H9 (cell line): ENCODE measurements at regions not wholly inside any gene's neighbourhood (a gene's known extent, or its start where the extent isn't known, plus 50 kb on each side); places are given as distances from the start of the nearest gene placed in this dataset.

Experiments used
- DNase-seq: peaks from one replicate; pipeline ENCODE4 v3.0.0-alpha.2; 2017
- H2AFZ ChIP-seq: one replicate; pipeline ENCODE4 v1.6.1; 2013; ENCODE audit warnings: mild to moderate bottlenecking, low read length, control low read depth, moderate library complexity
- H2AK5ac ChIP-seq: 2 replicates; pipeline ENCODE4 v1.6.1; 2013; ENCODE audit warnings: low read length, control low read depth, mixed read lengths; ENCODE audit not compliant: insufficient read length
- H2BK120ac ChIP-seq: one replicate; pipeline ENCODE4 v1.6.1; 2013; ENCODE audit warnings: low read depth, mild to moderate bottlenecking, low read length, control low read depth, inconsistent platforms; ENCODE audit not compliant: poor library complexity, severe bottlenecking
- H2BK12ac ChIP-seq: 2 replicates; pipeline ENCODE4 v1.6.1; 2013; ENCODE audit warnings: low read length, control low read depth, mixed read lengths, low read depth; ENCODE audit not compliant: insufficient read length
- H2BK15ac ChIP-seq: 2 replicates; pipeline ENCODE4 v1.6.1; 2013; ENCODE audit warnings: low read depth, low read length, control low read depth
- H2BK20ac ChIP-seq: one replicate; pipeline ENCODE4 v1.6.1; 2013; ENCODE audit warnings: low read depth, mild to moderate bottlenecking, low read length, control low read depth, inconsistent platforms; ENCODE audit not compliant: poor library complexity, severe bottlenecking
- H2BK5ac ChIP-seq: 2 replicates; pipeline ENCODE4 v1.6.1; 2013; ENCODE audit warnings: low read length, control low read depth, mixed read lengths; ENCODE audit not compliant: insufficient read length
- H3K14ac ChIP-seq: 2 replicates; pipeline ENCODE4 v1.6.1; 2013; ENCODE audit warnings: low read length, control low read depth; ENCODE audit not compliant: insufficient read depth
- H3K18ac ChIP-seq: 2 replicates; pipeline ENCODE4 v1.6.1; 2013; ENCODE audit warnings: low read depth, mild to moderate bottlenecking, mixed read lengths, low read length, control low read depth; ENCODE audit not compliant: insufficient read length
- H3K23ac ChIP-seq: 2 replicates; pipeline ENCODE4 v1.6.1; 2013; ENCODE audit warnings: low read length, control low read depth, mixed read lengths, low read depth; ENCODE audit not compliant: insufficient read length
- H3K23me2 ChIP-seq: 2 replicates; pipeline ENCODE4 v1.6.1; 2013; ENCODE audit warnings: low read depth, mild to moderate bottlenecking, mixed read lengths, low read length, control low read depth; ENCODE audit not compliant: insufficient read length, poor library complexity, severe bottlenecking
- H3K27ac ChIP-seq: 2 replicates; pipeline ENCODE4 v1.5.1; 2013; ENCODE audit warnings: low read length, control low read depth, mixed read lengths, low read depth; ENCODE audit not compliant: insufficient read length
- H3K27me3 ChIP-seq: 2 replicates; pipeline ENCODE4 v1.6.1; 2013; ENCODE audit warnings: low read length, control low read depth, inconsistent platforms; ENCODE audit not compliant: insufficient read depth
- H3K4ac ChIP-seq: 2 replicates; pipeline ENCODE4 v1.6.1; 2013; ENCODE audit warnings: low read depth, mild to moderate bottlenecking, control low read depth, inconsistent platforms, low read length, moderate library complexity
- H3K4me1 ChIP-seq: 2 replicates; pipeline ENCODE4 v1.6.1; 2013; ENCODE audit warnings: low read length, control low read depth, inconsistent platforms; ENCODE audit not compliant: insufficient read depth
- H3K4me2 ChIP-seq: 2 replicates; pipeline ENCODE4 v1.6.1; 2013; ENCODE audit warnings: low read length, control low read depth, mixed read lengths; ENCODE audit not compliant: insufficient read length, insufficient read depth
- H3K56ac ChIP-seq: 2 replicates; pipeline ENCODE4 v1.6.1; 2013; ENCODE audit warnings: low read depth, mild to moderate bottlenecking, mixed read lengths, low read length, control low read depth; ENCODE audit not compliant: insufficient read length
- H3K79me1 ChIP-seq: 2 replicates; pipeline ENCODE4 v1.6.1; 2013; ENCODE audit warnings: low read depth, mild to moderate bottlenecking, moderate library complexity, low read length, control low read depth, inconsistent platforms; ENCODE audit not compliant: insufficient read depth, poor library complexity, severe bottlenecking
- H3K79me2 ChIP-seq: 2 replicates; pipeline ENCODE4 v1.6.1; 2013; ENCODE audit warnings: low read length, control low read depth, inconsistent platforms; ENCODE audit not compliant: insufficient read depth
- H3K9ac ChIP-seq: 2 replicates; pipeline ENCODE4 v1.6.1; 2013; ENCODE audit warnings: low read length, control low read depth, mixed read lengths; ENCODE audit not compliant: insufficient read length; ENCODE audit errors: extremely low read depth
- H3K9me3 ChIP-seq: one replicate; pipeline ENCODE4 v1.6.1; 2013; ENCODE audit warnings: low read depth, low read length, inconsistent platforms; ENCODE audit not compliant: control insufficient read depth
- H3T11ph ChIP-seq: one replicate; pipeline ENCODE4 v1.6.1; 2013; ENCODE audit warnings: mild to moderate bottlenecking, low read length, control low read depth, inconsistent platforms
- H4K20me1 ChIP-seq: one replicate; pipeline ENCODE4 v1.6.1; 2013; ENCODE audit not compliant: control insufficient read depth, insufficient read length, insufficient read depth
- H4K5ac ChIP-seq: 2 replicates; pipeline ENCODE4 v1.6.1; 2013; ENCODE audit warnings: low read depth, mild to moderate bottlenecking, mixed read lengths, low read length, control low read depth; ENCODE audit not compliant: insufficient read length
- H4K8ac ChIP-seq: replicated peaks from 2 replicates; pipeline ENCODE4 v1.6.1; 2013; ENCODE audit warnings: low read length, control low read depth, mixed read lengths, low read depth; ENCODE audit not compliant: insufficient read length
- H4K91ac ChIP-seq: 2 replicates; pipeline ENCODE4 v1.6.1; 2013; ENCODE audit warnings: low read depth, mild to moderate bottlenecking, moderate library complexity, mixed read lengths, low read length, control low read depth; ENCODE audit not compliant: insufficient read length
- H3K27ac Mint-ChIP-seq, 3 experiments: 2 replicates in 2 of 3; 3 replicates in 1 of 3; pipeline ENCODE4 v1.8.0; 2020 to 2021; ENCODE audit warnings: mixed read lengths in 3 of 3, mild to moderate bottlenecking in 1 of 3, moderate library complexity in 1 of 3
- H3K27me3 Mint-ChIP-seq: 2 replicates; pipeline ENCODE4 v1.8.0; 2021; ENCODE audit warnings: low read depth, mild to moderate bottlenecking, moderate library complexity, mixed read lengths
- H3K36me3 Mint-ChIP-seq, 3 experiments: 2 replicates in 2 of 3; 3 replicates in 1 of 3; pipeline ENCODE4 v1.8.0; 2020 to 2021; ENCODE audit warnings: low read depth in 3 of 3, mixed read lengths in 3 of 3; ENCODE audit not compliant: insufficient read depth in 1 of 3
- H3K4me1 Mint-ChIP-seq, 2 experiments: 2 replicates each; pipeline ENCODE4 v1.8.0; 2020; ENCODE audit warnings: mixed read lengths in 2 of 2
- H3K4me3 Mint-ChIP-seq, 2 experiments: 2 replicates in 1 of 2; 3 replicates in 1 of 2; pipeline ENCODE4 v1.8.0; 2020 to 2021; ENCODE audit warnings: mild to moderate bottlenecking in 2 of 2, mixed read lengths in 2 of 2, moderate library complexity in 1 of 2
- H3K9me3 Mint-ChIP-seq, 2 experiments: 2 replicates in 1 of 2; 3 replicates in 1 of 2; pipeline ENCODE4 v1.8.0; 2020; ENCODE audit warnings: mild to moderate bottlenecking in 2 of 2, mixed read lengths in 2 of 2, moderate library complexity in 1 of 2
- CTCF ChIP-seq: fragments of 200-600 bp; sonication (generic); conservative IDR thresholded peaks from 3 replicates; pipeline ENCODE4 v1.8.0; 2021; ENCODE audit warnings: antibody characterized with exemption, mild to moderate bottlenecking
- WGBS: extraction: QIAGEN DNeasy Blood & Tissue Kit; methylation state at CpG from one replicate; pipeline ENCODE4 v1.1.7; 2013; ENCODE audit warnings: missing lambda C conversion rate, low lambda C conversion rate, mixed read lengths; ENCODE audit not compliant: insufficient read length; ENCODE audit errors: extremely low coverage; 5-methylcytosine and 5-hydroxymethylcytosine counted together

GRCh38 chrX:141641138-141641537 lies 51.6 kb downstream of the SPANXA2 start:
- H3K27ac Mint-ChIP-seq = no peak overlapping the region
- Histone ChIP-seq H4K20me1 (no peaks in the 10 kb centered on the region), H3K27ac (no peak overlapping the region), H2BK12ac (no peak overlapping the region), H3K18ac (no peak overlapping the region), H2BK120ac (no peak overlapping the region), H3K27me3 (no peaks in the 10 kb centered on the region), H3K9ac (no peak overlapping the region), H3K4me2 (no peak overlapping the region), H4K5ac (no peak overlapping the region), H3K56ac (no peak overlapping the region), H2AK5ac (no peak overlapping the region), H3K23ac (no peak overlapping the region), H3K14ac (no peak overlapping the region), H3K9me3 (peaks cover 22% of the 10 kb centered on the region), H4K8ac (no peak overlapping the region), H3K79me2 (no peaks in the 10 kb centered on the region), H4K91ac (no peak overlapping the region), H2BK20ac (no peak overlapping the region), H3K4me1 (no peaks in the 10 kb centered on the region), H3K4ac (no peak overlapping the region), H2AFZ (no peak overlapping the region), H2BK5ac (no peak overlapping the region), H3T11ph (no peak overlapping the region), H3K23me2 (no peaks in the 10 kb centered on the region), H2BK15ac (no peak overlapping the region), H3K79me1 (no peaks in the 10 kb centered on the region)
- no CpG with 5 or more reads among the region's 6 CpGs for WGBS
- peaks cover 59 to 61% of the 10 kb centered on the region in 2 experiments for H3K9me3 Mint-ChIP-seq
- peaks cover 0 to 6% (median 5%) of the 10 kb centered on the region in 3 experiments; a peak in 5 of 7 replicates for H3K36me3 Mint-ChIP-seq
- H3K4me3 Mint-ChIP-seq = no peak overlapping the region
- TF ChIP-seq CTCF = no peak
- H3K27me3 Mint-ChIP-seq = no peaks in the 10 kb centered on the region; the same call in 1 of the 2 replicates
- no peak for DNase-seq
- peaks cover 6 to 12% of the 10 kb centered on the region in 2 experiments for H3K4me1 Mint-ChIP-seq
